HG02678 (cell line): ENCODE measurements at regions not wholly inside any gene's neighbourhood (a gene's known extent, or its start where the extent isn't known, plus 50 kb on each side); places are given as distances from the start of the nearest gene placed in this dataset.
"Not testable (repeated sequence)": the region's sequence is repeated elsewhere in the genome, so short reads cannot be mapped to it uniquely, and the experiment has no call there.

Source experiments
- ATAC-seq: cut with Tn5 transposase; IDR thresholded peaks from one replicate; pipeline ENCODE4 v1.9.1; 2021; ENCODE audit warnings: mild to moderate bottlenecking, moderate library complexity; ENCODE audit not compliant: unreplicated experiment

DNA sequence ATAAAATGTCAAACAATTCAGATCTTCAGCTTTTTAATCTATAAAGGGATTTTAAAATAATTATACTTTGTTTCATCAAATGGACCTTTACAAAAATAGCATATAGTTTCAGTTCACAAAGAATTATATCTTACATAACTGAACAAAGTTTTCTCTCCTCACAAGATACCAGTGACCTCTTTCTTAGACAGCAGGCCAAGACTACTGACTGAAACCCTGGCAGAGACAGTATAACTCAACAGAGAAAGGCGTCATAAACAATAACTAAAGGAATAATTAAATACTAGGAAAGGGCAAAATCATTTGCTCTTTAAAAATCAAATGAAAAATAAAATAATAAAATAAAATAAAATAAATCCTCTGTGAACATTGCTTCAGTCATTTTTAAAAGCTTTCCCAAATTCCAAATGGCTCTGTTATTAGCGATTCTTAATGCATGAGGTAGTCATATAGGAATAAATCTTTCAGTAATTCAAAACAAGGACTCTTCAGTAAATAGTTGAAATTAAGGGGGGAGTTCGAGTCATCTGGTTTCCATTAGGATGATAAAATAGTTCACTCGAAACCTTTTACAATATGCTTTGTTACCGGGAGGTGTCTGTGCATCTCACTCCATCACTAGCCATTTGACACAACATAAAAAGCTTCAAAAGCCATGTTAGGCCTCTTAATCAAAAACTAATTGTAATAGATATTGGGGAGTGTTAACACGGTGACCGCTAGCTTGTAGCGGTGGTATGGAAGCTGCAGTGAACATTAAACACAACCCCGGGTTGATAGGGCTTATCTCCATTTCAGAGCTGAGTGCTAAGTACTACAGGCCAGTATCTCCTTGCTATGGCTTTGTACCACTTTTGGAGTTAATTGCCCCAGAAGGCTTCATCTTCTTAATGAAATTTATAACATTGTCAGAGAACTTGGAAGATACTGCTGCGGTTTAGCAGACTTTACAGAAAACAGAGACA lies 142.9 kb upstream of the NR2F2 start:
- no peak for ATAC-seq

DNA sequence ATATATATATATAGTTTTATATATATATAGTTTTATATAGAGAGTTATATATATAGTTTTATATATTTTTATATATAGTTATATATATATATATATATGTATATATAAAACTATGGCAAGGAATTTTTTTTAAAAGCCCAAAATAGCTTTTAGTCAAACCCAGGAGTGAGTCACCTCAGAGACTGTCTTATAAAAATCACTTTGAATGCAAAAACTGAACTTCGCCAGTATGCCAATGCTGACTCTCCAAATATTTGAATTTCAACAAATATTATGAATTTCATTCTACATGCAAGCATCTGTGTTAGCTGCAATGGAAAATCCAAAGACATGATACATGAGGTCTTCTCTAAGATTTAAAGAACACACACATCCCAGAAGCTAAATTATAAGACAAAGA lies 132.8 kb upstream of the NR2F2 start:
- no peak for ATAC-seq

DNA sequence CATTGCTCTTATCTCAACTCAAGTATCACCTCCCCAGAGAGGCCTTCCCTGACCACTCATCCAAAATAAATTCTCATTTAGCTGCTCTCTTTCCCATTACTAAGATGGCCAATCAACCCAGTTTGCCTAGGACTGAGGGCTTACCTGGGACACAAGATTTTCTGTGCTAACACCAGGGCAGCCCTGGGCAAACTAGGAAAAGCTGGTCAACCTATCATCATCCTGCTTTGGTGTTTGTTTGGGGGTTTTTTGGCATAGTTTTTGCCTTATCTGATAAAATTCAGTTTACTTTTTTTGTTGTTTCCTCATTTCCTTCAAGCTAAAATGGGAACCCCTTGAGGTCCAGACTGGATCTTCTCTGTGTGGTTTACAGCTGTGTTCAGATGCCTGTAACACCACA lies 131.4 kb upstream of the NR2F2 start:
- ATAC-seq = no peak

DNA sequence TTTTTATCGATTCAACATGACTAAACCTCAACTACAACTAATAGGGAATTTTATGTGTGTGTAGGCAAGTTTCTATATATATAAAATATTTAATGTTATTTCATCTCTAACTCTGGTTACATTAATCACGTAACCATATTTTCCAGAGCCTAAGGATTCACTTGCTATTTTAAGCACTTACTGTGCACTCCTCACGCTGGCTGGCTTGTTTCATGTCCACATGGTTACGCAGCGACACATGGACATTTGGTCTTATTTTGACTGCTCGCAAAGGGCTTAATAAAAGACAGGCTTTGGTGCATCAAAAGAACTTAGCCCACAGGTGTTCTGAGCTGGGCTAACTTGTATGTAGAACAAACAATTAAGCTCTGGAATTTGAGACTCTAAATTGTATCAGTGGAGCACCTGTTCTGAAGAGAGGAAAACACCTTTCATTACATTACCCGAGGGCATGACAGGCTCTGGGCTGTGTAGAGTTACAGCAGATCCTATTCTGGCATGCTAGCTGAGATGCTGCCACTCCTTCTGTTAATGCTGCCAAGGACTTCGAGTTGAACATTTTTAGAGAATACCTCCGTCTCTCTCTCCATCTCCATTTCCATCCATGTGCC lies 130.0 kb upstream of the NR2F2 start:
- no peak for ATAC-seq

DNA sequence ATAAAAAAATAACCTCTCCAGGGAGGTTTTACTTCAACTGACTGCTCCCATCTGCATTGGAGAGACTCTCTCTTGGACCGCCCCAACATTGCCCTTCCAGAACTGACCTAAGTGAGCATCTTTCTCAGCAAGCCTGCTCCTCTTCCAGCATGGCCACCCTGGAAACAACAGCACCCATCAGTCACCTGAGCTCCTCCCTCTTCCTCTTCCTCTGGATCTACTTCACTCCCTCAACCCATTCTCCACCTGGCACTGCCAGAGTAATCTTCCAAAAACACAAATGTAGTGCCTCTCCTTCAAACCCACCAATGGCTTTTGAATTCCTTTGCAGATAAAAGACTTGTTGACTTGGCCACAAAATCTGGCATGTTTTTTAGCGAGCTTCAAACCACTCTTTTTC lies 128.8 kb upstream of the NR2F2 start:
- ATAC-seq = no peak

DNA sequence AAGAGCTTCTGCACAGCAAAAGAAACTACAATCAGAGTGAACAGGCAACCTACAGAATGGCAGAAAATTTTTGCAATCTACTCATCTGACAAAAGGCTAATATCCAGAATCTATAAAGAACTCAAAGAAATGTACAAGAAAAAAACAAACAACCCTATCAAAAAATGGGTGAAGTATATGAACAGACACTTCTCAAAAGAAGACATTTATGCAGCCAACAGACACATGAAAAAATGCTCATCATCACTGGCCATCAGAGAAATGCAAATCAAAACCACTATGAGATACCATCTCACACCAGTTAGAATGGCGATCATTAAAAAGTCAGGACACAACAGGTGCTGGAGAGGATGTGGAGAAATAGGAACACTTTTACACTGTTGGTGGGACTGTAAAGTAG lies 124.9 kb upstream of the NR2F2 start:
- not testable (repeated sequence) for ATAC-seq

DNA sequence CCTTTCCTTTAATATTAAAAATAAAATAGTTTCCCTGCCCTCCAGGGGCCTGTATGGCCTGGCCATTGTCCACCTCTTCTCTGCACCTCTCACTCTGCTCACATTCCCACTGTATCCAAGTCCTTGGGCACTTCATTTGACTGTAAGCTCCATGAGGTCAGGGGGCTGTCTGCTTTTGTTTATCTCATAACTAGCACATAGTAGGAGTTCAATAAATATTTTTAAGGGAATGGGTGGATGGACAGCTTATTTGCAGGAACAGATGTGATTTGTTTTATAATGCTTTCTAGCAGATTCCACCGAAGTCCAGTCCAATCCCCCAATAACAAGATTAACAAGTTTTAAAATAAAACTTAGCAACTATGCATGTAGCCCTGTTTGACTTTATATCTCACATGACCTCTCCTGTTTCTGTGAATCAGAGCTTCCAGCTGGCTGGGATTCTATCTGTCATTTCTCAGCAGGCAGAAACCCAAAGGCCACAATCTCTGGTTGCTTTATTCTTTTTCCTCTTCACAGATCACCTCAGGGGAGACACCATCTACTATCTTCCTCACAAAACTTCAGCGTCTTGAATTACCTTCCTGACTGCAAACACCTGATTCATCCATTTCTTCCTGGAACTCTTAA lies 123.0 kb upstream of the NR2F2 start:
- no peak for ATAC-seq

DNA sequence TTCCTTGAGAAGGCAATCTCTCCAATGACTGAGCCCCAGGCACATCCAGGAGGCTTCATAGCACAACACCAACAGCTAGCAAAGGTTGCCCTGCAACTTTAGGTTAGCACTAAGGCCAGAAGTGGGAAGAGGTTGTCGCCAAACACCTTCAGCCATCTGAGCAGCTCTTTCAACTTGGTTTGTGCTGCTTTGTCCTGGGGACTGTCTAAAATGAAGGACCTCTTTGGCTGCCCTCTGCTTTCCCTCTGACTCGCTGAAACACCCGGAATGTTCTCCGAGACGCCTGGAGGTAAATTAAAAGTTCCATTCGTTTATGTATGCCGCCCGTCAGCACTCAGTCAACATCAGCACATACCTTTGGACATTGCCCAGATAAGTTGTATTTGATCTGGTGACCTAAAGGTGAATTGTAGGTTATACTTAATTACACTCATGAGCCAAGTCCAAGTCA lies 121.2 kb upstream of the NR2F2 start:
- no peak for ATAC-seq

DNA sequence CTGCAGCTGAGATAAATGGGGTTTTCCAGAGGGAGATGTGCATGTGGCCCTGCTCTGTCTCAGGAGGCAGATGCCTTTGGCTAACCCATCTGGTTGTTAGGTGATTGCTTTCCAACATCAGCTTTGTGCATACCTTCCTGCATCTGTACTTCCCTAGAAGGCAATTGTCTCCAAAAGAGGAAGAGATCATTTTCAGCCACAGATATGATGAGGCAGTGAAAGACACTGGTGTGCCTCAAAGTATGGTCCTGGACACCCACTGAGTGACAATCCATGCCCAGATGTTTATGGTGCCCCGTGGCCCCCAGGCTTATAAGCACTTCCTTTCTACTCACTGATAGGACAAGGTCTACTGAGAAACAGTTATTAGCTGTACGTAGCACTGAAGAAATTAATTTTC lies 117.5 kb upstream of the NR2F2 start:
- no peak for ATAC-seq

DNA sequence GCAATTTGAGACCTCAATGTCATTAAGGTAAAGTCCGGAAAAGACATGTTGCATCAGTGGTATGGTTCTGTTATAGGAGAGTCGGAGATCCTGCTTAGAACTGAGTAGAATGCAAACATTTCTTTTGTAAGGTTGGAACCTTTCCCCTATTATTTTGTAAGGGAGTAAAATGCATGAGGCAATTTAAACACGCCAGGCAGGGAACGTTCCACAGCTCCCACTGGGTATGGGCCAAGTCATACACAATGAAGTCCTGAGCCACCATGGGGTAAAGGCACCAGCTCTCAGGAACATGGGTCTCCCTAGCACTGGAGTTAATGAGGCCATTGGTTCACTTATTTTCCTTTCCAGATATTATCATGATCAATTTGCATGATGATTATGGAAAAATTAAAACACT lies 116.6 kb upstream of the NR2F2 start:
- no peak for ATAC-seq

DNA sequence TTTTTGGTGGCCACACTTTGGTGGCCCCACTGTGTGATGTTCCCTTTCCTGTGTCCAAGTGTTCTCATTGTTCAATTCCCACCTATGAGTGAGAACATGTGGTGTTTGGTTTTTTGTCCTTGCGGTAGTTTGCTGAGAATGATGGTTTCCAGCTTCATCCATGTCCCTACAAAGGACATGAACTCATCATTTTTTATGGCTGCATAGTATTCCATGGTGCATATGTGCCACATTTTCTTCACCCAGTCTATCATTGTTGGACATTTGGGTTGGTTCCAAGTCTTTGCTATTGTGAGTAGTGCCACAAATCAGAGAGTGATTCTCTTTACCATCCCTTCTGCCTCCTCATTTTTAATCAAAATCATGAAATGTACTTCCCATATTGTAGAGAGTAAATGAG lies 114.0 kb upstream of the NR2F2 start:
- ATAC-seq = not testable (repeated sequence)

DNA sequence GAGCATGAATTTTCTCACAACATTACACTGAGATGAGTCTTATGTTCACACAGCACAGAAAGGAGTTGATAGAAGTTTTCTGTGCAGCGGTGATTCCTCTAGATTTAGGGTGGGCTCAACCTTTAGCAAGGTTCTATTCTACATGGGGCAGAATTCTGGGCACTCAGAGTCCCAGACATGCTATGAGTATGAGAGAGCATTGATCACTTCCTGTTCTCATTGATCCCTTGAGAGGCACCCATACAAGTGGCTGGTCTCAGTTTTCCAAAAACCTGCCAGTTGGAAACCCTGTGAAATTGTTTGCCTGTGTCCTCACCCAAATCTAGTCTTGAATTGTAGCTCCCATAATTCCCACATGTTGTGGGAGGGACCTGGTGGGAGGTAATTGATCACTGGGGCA lies 112.5 kb upstream of the NR2F2 start:
- ATAC-seq = no peak

DNA sequence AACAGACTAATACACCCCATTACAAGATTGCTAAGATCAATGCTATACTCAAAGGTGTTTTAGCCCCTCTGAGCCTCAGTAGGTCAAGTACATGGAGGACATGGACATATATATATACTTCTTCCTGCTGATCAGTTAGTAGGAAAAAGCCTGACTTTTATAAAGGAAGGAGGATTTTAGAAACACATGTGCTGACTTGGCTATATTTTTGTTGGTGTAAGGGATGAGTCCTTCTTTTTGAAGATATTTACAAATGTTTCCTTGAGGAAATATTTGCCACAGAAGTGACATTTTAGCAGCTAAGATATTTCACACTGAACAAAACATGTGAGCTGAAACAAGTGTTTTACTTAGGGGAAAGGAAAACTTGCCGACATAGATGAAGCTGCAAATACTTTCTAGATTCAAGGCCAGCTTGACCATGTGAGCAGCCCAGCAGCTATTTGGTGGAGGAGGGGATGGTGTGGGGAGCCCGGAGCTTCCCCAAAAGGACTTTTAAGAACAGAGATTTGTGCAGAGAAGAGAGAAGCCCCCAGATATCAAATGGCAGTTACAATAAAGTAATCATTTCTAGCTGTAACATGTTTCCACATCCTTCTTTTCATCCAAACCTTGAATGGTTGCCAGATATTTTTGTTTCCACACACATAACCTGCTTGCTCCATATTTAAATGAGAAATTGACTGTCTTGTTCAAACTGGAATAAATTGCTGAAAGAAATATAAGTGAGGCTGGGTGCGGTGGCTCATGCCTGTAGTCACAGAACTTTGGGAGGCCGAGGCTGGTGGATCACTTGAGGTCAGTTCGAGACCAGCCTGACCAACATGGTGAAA lies 111.7 kb upstream of the NR2F2 start:
- ATAC-seq = no peak

DNA sequence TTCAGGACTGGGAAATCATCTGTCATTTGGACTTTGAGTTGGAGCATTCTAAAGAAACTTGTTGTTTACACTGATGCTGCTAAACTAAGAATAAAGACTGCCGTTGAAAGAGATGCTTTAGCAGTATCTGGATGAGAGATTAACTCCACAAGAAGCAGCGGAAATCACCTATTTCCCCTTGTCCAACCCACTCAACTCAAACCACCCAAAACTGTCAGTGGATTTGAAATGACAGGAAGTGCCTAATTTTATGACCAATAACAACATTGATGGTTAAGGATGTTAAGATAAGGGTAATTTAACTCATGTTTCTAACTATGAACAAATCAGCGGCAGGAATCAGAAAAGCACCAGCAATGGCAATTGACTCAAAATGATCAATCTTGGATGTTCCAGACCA lies 110.8 kb upstream of the NR2F2 start:
- no peak for ATAC-seq

DNA sequence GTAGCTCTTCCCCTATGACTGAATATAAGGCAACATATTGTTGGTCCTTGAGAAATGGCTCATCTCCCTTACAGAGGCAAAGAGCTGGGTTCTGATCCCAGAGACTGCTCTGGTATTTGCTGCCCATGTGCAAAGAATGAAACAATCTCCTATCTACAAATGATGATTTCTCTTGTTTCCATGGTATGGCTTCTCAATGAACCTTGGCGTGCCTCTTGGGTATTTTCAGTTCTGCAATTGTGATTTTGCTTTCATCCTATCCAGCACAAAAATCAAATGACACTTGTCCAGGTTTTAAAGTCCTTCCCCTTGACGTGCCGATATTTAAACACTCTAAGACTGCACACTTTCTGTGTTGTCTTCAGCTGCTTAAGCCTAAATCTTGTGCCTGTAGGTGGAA lies 109.8 kb upstream of the NR2F2 start:
- no peak for ATAC-seq

DNA sequence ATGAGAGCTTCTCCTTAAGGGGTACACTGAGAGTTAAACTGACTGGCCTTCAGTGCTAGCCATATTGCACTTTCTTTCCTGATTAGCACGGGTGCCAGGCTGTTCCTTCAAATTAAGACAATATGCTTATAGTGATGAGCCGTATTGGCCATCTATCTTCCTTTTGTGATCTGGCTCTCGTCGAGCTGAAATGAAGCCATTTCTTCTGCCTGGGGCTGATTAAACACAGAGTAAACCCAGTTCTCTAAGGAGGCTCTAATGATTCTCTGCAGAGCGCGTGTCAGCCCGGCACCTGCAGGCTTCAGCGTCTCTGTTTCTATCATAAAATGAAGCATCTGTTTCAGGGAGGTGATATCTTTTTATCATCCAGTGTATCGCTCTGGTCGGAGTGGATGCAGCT lies 107.5 kb upstream of the NR2F2 start:
- no peak for ATAC-seq

DNA sequence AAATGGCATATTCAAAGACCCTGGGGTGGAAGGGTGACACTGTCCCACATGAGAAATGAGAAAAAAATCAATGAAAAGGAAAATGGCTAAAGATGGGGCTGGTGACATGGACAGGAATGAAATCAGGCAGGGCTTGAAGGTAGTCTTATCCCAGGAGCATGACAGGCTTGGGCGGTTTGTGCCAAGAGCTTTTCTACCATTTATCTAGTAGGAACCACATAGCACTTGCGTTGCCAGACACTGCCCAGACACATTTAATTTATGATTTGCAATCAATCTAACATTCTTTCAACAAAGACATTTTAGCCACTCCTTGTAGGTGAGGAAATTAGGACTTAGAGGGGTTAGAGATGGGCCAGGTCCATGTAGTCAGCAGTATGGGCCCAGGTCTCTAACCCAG lies 106.6 kb upstream of the NR2F2 start:
- no peak for ATAC-seq

DNA sequence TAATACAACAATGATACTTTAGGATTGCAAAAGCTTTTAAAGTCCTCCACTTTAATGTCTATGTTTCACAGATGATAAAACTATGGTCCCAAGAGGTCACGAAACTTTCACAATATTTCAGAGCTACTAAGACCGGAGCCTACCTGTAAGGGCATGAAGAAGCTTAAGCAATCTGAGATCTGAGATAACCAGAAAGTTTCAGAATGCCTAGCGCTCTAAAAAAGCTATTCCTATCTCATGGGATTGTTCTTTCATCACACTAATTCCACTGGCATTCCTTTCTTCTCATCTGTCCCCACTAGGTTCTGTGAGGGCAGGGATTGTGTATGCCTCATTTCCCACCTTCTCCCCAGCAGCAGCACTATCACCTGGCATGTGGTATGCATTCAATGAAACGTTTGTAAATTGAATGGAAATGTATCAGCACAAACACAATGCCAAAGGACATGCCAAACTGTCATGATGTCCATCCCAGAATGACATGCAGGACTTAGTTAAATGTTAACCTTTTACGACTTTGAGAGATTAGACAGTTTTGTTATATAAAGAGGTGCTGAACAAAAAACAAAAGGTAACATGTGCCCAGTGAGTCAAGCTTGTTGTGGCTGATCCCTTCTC lies 104.7 kb upstream of the NR2F2 start:
- ATAC-seq = no peak

DNA sequence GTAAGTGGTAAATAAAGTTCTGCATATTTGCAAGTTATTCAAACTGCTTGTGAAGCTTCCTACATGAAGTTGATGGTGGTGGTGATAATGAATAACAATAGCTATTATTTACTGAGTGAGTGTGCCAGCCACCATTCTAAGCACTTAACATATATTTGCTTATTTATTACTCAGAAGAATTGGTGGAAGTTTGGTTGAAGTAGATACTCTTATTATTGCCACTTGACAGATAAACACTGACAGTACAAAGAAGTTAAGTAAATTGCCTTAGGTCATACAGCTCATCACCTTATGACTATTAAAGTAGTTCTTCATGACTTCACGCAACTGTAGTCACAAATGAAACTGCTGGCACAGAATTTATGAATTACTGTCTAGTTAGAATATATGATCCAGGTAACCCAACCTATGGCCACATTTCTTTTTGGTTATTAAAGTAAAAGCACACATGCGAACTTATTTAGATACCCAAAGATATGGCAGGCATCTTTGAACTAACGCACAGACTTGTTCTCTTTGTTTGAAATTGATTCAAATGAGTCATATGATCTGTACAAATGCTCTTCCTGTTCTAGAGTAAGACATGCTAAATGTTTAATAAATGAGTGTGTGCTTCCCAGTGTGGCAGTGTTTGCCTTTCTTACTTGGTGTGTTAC lies 99.8 kb upstream of the NR2F2 start:
- no peak for ATAC-seq

DNA sequence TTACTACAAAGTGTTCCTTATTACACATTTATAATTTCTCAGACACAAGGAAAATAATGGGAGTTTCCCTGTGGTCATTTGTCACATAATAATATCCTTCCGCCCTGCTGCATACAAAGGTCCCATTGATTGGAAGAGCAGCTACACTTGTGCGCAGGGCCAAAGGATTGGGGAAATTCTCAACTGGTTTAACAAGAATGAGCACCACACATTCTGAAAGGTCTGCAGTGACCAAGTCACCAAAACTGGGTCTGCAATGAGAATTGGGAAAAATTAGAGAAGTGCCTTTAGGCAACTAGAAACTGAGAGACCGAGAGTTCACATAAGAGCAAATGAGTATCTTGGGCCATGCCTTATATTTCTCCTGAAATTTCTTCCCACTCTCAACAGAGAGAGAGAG lies 98.2 kb upstream of the NR2F2 start:
- no peak for ATAC-seq
